Spleen (tissue), 7 donors: ENCODE measurements at regions not wholly inside any gene's neighbourhood (a gene's known extent, or its start where the extent isn't known, plus 50 kb on each side); places are given as distances from the start of the nearest gene placed in this dataset.

Experiments used
- CTCF ChIP-seq, 11 experiments: fragments of 200-600 bp in 7 of 11; fragments of 450-650 bp in 4 of 11; sonication (generic) in 4 of 11; IDR thresholded peaks in 8 of 11; conservative IDR thresholded peaks in 3 of 11; 1 replicate in 7 of 11; 2 replicates in 4 of 11; pipeline versions ENCODE4 v1.4.0 to v1.8.0; 2016 to 2021; ENCODE audit warnings: antibody characterized with exemption in 11 of 11, inconsistent platforms in 4 of 11, mild to moderate bottlenecking in 1 of 11
- POLR2A ChIP-seq, 3 donors: fragments of 450-650 bp; IDR thresholded peaks; one replicate each; pipeline ENCODE4 v1.5.1; 2017; ENCODE audit warnings: antibody characterized with exemption in 3 of 3, mild to moderate bottlenecking in 1 of 3
- donor health status: DM: no; HTN: no; CAD: no; lungs with moderate emphysema.
- donor health status: DM: no; HTN: no; CAD: no.
- donor health status: DM: no; HTN: no; CAD: no.

GRCh38 chr5:17898766-17899165 is 264.5 kb downstream of the TAF11L14 start:
- TF ChIP-seq CTCF (IDR thresholded peaks at IDR 0.05 in 8 of 11, conservative IDR thresholded peaks at IDR 0.05 in 3 of 11) (no peak), POLR2A (IDR thresholded peaks at IDR 0.05) (no peak)
